Epithelial cell of proximal tubule (primary cell): ENCODE measurements at regions not wholly inside any gene's neighbourhood (a gene's known extent, or its start where the extent isn't known, plus 50 kb on each side); places are given as distances from the start of the nearest gene placed in this dataset.
"Not testable (repeated sequence)": the region's sequence is repeated elsewhere in the genome, so short reads cannot be mapped to it uniquely, and the experiment has no call there.

Experiments
- DNase-seq: peaks from one replicate; pipeline ENCODE4 v3.0.0-alpha.2; 2011; ENCODE audit warnings: low read depth
- H3K4me3 ChIP-seq: 2 replicates; pipeline ENCODE4 v1.5.1; 2011; ENCODE audit warnings: low read depth, mild to moderate bottlenecking, low read length
- TF ChIP-seq, protein P1 (sequence below): conservative IDR thresholded peaks from 2 replicates; pipeline ENCODE4 v1.5.1; 2012; ENCODE audit warnings: low read depth, mild to moderate bottlenecking, low read length

DNA sequence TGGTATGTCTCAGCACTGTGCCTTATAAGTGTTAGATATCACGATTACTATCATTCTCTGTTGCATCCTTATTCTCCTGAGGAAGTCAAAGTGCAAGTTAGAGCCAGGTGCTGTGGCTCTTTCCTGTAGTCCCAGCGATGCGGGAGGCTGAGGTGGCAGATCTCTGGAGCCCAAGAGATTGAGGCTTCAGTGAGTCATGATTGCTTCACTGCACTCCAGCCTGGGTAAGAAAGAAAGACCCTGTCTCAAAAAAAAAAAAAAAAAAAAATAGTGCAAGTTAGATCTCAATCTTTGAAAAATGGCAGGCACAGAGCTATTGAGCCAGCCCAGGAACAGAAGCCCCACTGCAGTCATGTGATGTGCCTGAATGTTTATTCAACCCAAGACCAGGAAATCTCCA, 147.8 kb upstream of the POGK start:
- no peak for DNase-seq
- TF ChIP-seq, protein P1, sequence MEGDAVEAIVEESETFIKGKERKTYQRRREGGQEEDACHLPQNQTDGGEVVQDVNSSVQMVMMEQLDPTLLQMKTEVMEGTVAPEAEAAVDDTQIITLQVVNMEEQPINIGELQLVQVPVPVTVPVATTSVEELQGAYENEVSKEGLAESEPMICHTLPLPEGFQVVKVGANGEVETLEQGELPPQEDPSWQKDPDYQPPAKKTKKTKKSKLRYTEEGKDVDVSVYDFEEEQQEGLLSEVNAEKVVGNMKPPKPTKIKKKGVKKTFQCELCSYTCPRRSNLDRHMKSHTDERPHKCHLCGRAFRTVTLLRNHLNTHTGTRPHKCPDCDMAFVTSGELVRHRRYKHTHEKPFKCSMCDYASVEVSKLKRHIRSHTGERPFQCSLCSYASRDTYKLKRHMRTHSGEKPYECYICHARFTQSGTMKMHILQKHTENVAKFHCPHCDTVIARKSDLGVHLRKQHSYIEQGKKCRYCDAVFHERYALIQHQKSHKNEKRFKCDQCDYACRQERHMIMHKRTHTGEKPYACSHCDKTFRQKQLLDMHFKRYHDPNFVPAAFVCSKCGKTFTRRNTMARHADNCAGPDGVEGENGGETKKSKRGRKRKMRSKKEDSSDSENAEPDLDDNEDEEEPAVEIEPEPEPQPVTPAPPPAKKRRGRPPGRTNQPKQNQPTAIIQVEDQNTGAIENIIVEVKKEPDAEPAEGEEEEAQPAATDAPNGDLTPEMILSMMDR, result no peak
- H3K4me3 ChIP-seq, result no peak overlapping the region

DNA sequence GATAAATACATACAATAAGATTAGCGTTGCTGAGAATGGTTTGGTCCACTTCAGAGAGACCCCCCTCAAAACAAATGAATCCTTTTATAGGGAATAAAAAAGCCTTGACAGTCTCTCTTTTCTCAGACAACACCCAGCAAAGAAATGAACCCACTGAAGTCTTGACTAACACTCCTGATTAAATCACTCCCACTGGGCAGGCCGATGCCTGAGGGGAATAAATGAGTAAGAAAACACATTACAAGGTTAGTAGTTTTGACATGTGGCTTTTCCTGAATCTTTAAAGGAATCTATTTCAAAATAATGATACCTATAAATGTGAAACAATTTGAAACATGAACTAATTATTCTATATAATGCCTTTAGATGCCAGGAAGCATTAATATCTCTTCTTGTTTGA, 146.9 kb upstream of the POGK start:
- no peak for DNase-seq
- H3K4me3 ChIP-seq, result no peak overlapping the region
- TF ChIP-seq, protein P1, result no peak

DNA sequence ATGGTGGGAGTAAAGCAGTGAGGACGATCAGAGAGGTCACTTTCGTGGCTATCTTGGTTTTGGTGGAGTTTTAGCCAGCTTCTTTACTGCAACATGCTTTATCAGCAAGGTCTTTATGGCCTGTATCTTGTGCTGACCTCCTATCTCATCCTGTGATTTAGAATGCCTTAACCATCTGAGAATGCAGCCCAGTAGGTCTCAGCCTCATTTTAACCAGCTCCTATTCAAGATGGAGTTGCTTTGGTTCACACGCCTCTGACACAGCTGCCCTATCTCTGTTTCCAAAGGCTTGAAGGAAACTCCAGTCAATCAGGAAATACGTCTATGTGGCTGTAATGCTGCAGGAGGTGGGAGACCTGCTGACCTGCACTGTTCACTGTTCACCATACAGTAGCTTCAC, 146.1 kb upstream of the POGK start:
- DNase-seq, result no peak
- TF ChIP-seq, protein P1, result no peak
- H3K4me3 ChIP-seq, result no peak overlapping the region

DNA sequence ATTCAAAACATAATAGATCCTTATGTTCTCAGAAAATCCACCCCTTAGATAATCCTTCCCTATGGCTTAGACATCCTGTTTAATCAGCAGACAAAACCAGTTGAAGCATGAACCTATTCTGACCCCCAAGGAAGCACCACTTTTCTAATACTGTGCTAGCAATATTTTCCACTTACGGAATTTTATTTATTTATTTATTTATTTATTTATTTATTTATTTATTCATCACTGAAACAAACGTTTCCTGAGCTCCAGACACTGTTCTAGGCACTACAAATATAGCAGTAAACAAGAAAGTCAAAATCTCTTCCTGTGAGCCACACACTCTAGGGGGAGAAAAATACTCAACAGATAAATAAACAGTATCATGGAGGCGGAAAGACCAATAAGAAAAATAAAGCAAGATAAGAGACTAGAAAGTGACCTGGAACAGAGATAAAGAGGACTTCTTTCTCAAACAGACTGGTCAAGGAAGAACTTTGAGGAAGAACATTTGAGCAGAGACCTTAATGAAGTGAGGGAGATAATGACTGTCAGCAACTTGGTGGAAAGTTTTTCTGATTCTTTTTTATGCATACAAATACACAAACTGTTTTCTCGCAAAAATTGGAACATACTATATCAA, 145.5 kb upstream of the POGK start:
- TF ChIP-seq, protein P1, result no peak
- no peak overlapping the region for H3K4me3 ChIP-seq
- DNase-seq, result no peak

DNA sequence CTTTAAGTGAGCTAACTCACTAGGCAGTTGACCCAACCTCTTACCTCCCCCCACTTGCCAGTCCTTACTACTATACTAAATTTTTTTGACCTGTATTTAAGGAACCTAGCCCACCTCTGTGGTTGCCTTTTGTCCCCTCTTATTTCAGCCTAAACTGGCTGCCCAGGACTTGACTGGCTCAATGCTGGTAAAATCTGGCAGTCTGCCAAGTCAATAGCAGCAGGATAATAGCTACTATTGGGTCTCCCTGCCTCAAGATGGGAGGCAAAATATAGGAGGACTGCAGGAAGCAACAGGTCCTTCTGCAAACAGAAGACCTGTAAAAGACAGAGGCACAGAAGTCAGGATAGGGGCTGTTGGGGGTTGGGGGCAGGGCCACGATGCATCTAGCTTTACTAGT, 144.2 kb upstream of the POGK start:
- H3K4me3 ChIP-seq, result no peak overlapping the region

DNA sequence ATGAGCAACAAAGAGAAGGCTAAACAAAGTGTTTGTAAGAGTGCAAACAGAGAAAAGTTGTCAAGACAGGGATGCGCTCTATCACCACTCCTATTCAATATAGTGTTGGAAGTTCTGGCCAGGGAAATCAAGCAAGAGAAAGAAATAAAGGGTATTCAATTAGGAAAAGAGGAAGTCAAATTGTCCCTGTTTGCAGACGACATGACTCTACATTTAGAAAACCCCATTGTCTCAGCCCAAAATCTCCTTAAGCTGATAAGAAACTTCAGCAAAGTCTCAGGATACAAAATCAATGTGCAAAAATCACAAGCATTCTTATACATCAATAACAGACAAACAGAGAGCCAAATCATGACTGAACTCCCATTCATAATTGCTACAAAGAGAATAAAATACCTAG, 143.4 kb upstream of the POGK start:
- DNase-seq, H3K4me3 ChIP-seq: not testable (repeated sequence)

More for the DNA sequence above, 144.2 kb upstream of the POGK start:
- DNase-seq, result no peak
- TF ChIP-seq, protein P1, result no peak

DNA sequence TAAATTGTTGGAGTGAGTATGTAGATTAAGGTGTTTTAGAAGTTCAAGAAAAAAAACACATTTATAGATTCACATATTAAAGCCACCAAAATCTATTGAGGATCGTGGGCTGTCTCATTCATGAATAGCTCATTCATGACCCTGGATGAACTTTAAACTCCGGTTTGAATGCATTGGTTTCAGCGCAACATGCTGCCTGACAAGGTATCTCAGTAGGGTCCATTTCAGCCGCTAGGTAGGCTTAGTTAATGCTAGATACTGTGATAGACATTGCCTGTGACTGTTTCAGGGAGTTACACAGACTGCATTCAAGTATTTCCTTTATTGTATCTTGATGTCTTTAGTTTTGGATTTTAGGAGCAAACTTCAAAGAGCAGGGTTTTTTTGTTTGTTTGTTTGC, 140.5 kb upstream of the POGK start:
- DNase-seq, result no peak
- TF ChIP-seq, protein P1, result no peak
- no peak overlapping the region for H3K4me3 ChIP-seq

DNA sequence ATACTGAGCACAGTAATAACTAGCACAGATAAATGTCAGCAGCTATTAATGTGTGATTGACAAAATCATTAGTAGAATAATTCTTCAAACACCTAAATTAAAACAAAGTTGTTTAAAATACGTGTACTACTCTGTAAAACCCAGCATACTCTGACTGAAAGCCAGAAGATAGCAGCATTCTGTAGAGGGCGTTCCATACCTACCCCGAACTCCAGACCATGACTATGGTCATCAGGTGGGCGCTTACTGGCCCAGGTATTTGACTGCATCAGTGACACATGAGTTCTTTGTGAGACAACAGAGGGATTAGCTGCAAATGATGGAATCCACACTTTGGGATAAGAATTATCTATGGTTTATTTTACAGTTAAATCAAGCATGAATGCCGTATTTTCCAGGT, 139.7 kb upstream of the POGK start:
- no peak overlapping the region for H3K4me3 ChIP-seq
- no peak for DNase-seq
- TF ChIP-seq, protein P1, result no peak
